ENCODE measurements at regions not wholly inside any gene's neighbourhood (a gene's known extent, or its start where the extent isn't known, plus 50 kb on each side); places are given as distances from the start of the nearest gene placed in this dataset.

- no peak for TF ChIP-seq CTCF (IDR thresholded peaks at IDR 0.05; ENCODE audit: low read depth, low read length)
- no peak for DNase-seq (ENCODE audit: low read depth in 1 of 2, low spot score in 1 of 2)
- no peaks in the 10 kb centered on the region for H3K36me3 ChIP-seq
Measured at GRCh38 chr9:12231832-12232231, 461.4 kb upstream of the TYRP1 start.

GRCh38 chr9:12232836-12233235 is 460.3 kb upstream of the TYRP1 start:
- no peaks in the 10 kb centered on the region for H3K36me3 ChIP-seq
- no peaks in the 10 kb centered on the region for H3K9me3 ChIP-seq (ENCODE audit: low read depth)
- H3K4me3 ChIP-seq: no peak overlapping the region
- no peaks in the 10 kb centered on the region for H3K27me3 ChIP-seq
- no peak for TF ChIP-seq CTCF (IDR thresholded peaks at IDR 0.05; ENCODE audit: low read depth, low read length)
- H3K4me1 ChIP-seq (ENCODE audit: low read depth): no peaks in the 10 kb centered on the region
- no peak for DNase-seq (ENCODE audit: low read depth in 1 of 2, low spot score in 1 of 2)
- H3K27ac ChIP-seq: no peak overlapping the region

More at GRCh38 chr9:12231832-12232231, 461.4 kb upstream of the TYRP1 start:
- no peaks in the 10 kb centered on the region for H3K4me1 ChIP-seq (ENCODE audit: low read depth)
- H3K27me3 ChIP-seq: no peaks in the 10 kb centered on the region
- no peak overlapping the region for H3K27ac ChIP-seq
- H3K9me3 ChIP-seq (ENCODE audit: low read depth): no peaks in the 10 kb centered on the region
- H3K4me3 ChIP-seq: no peak overlapping the region

- Histone ChIP-seq H3K27ac (no peak overlapping the region), H3K27me3 (no peaks in the 10 kb centered on the region), H3K36me3 (no peaks in the 10 kb centered on the region), H3K4me3 (no peak overlapping the region), H3K9me3 (ENCODE audit: low read depth) (no peaks in the 10 kb centered on the region), H3K4me1 (ENCODE audit: low read depth) (no peaks in the 10 kb centered on the region)
- TF ChIP-seq CTCF (IDR thresholded peaks at IDR 0.05; ENCODE audit: low read depth, low read length): no peak
- no peak for DNase-seq (ENCODE audit: low read depth in 1 of 2, low spot score in 1 of 2)
Measured at GRCh38 chr9:12253941-12254340, 439.2 kb upstream of the TYRP1 start.

- Histone ChIP-seq H3K27ac (no peak overlapping the region), H3K4me3 (no peak overlapping the region), H3K36me3 (no peaks in the 10 kb centered on the region), H3K9me3 (ENCODE audit: low read depth) (no peaks in the 10 kb centered on the region), H3K27me3 (no peaks in the 10 kb centered on the region), H3K4me1 (ENCODE audit: low read depth) (peaks cover 15% of the 10 kb centered on the region)
- no peak for TF ChIP-seq CTCF (IDR thresholded peaks at IDR 0.05; ENCODE audit: low read depth, low read length)
- DNase-seq (ENCODE audit: low read depth in 1 of 2, low spot score in 1 of 2): peak in 1 of 2 donors; percentile 3
Measured at GRCh38 chr9:12266758-12267157, 426.4 kb upstream of the TYRP1 start.

- Histone ChIP-seq H3K27ac (no peak overlapping the region), H3K9me3 (ENCODE audit: low read depth) (no peaks in the 10 kb centered on the region)
Measured at GRCh38 chr9:12271421-12271891, 421.7 kb upstream of the TYRP1 start.

More at GRCh38 chr9:12271421-12271891, 421.7 kb upstream of the TYRP1 start:
- Histone ChIP-seq H3K36me3 (no peaks in the 10 kb centered on the region), H3K4me1 (ENCODE audit: low read depth) (peaks cover 19% of the 10 kb centered on the region), H3K27me3 (no peaks in the 10 kb centered on the region), H3K4me3 (no peak overlapping the region)
- no peak for DNase-seq (ENCODE audit: low read depth in 1 of 2, low spot score in 1 of 2)
- no peak for TF ChIP-seq CTCF (IDR thresholded peaks at IDR 0.05; ENCODE audit: low read depth, low read length)
